ENCODE measurements at regions not wholly inside any gene's neighbourhood (a gene's known extent, or its start where the extent isn't known, plus 50 kb on each side); places are given as distances from the start of the nearest gene placed in this dataset.

DNA sequence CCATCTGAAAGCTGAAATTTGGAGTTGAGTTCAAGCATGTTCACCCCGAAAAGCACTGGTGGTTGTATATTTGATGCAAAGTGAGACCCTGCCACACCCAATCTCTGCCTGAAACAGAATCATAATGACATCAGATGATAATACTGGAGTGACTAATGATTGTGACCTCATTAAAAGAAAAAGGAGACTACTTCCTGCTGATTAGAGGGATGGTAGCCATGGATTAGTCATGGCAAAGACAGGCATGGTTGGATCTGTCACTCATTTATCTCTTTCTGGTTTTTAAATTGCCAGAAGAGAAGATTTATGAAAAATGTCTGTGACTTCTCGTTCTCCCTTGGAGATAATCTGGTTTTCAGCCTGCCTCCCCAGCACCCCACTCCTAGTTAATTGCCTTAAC, 101.2 kb downstream of the BAMBI start:
- intact Hi-C loops (cut with micrococcal nuclease), result no loop called here
- peak; percentile 27 to 57 (median 40) for DNase-seq (ENCODE audit: extremely low read depth in 1 of 4, low spot score in 3 of 4)
- Histone ChIP-seq H3K4me2 (ENCODE audit: insufficient read depth, low read length) (no peak overlapping the region), H3K27ac (ENCODE audit: extremely low read depth, low read depth, low read length) (no peak overlapping the region), H3K36me3 (ENCODE audit: control insufficient read depth, insufficient read depth, low read length) (no peaks in the 10 kb centered on the region), H3K27me3 (ENCODE audit: control insufficient read depth in 2 of 2, insufficient read depth in 2 of 2, low read length in 2 of 2) (no peaks in the 10 kb centered on the region), H3K79me2 (ENCODE audit: control insufficient read depth, insufficient read depth, low read length) (no peaks in the 10 kb centered on the region), H3K9me3 (replicated peaks; ENCODE audit: control insufficient read depth, insufficient read depth, low read depth, low read length) (no peaks in the 10 kb centered on the region), H3K4me3 (no peak overlapping the region), H4K20me1 (replicated peaks; ENCODE audit: control insufficient read depth, insufficient read depth, low read length) (no peaks in the 10 kb centered on the region), H3K4me1 (replicated peaks in 1 of 2; ENCODE audit: control insufficient read depth in 2 of 2, insufficient read depth in 2 of 2, low read length in 2 of 2) (peaks cover 0 to 16% of the 10 kb centered on the region in 2 experiments; a peak in 2 of 5 replicates), H3K9me1 (ENCODE audit: control insufficient read depth, insufficient read depth, low read length) (no peaks in the 10 kb centered on the region), H3K9ac (ENCODE audit: insufficient read depth in 1 of 2, low read depth in 2 of 2, low read length in 2 of 2) (no peak overlapping the region), H2AFZ (ENCODE audit: low read depth, low read length) (no peak overlapping the region)
- in situ Hi-C loops (cut with MboI), result no loop called here
- no TSS peak for BruUV-seq (replicated peaks)
- CTCF ChIA-PET (ENCODE audit: low intra/inter-chr PET ratio), result no interaction called here
- WGBS (ENCODE audit: insufficient coverage, low coverage, missing lambda C conversion rate), result 5% methylated on average over 2 of the region's 2 CpGs
- POLR2A ChIA-PET, result no interaction called here
- ATAC-seq, result peak; percentile 47; the same call in 1 of the 3 replicates
- FAIRE-seq, result no peak
- TF ChIP-seq JUN (IDR thresholded peaks at IDR 0.05; ENCODE audit: borderline replicate concordance, low read depth, low read length) (peak; percentile 88), JUN (CRISPR knock-in tag; IDR thresholded peaks at IDR 0.05; ENCODE audit: borderline replicate concordance) (no peak), MYNN (IDR thresholded peaks at IDR 0.05) (0 out of 2 replicates have a peak, but pooled peaks have one; percentile 16), MYNN (CRISPR knock-in tag; IDR thresholded peaks at IDR 0.05) (no peak), ATF7 (IDR thresholded peaks at IDR 0.05) (peak; percentile 84), NFE2 (IDR thresholded peaks at IDR 0.05; ENCODE audit: low read depth) (peak; percentile 33; the same call in 1 of the 2 replicates), CREM (IDR thresholded peaks at IDR 0.05; ENCODE audit: low read depth) (peak; percentile 92), ARID1B (IDR thresholded peaks at IDR 0.05) (peak; percentile 68), GABPA (tag; conservative IDR thresholded peaks at IDR 0.05; ENCODE audit: low read depth) (peak; percentile 70), FOSL1 (tag; conservative IDR thresholded peaks at IDR 0.05) (peak; percentile 95), NCOA1 (IDR thresholded peaks at IDR 0.05; ENCODE audit: low read depth) (peak; percentile 66; the same call in 1 of the 2 replicates), ZBTB12 (CRISPR knock-in tag; IDR thresholded peaks at IDR 0.05) (0 out of 2 replicates have a peak, but pooled peaks have one; percentile 27), TEAD4 (IDR thresholded peaks at IDR 0.05; ENCODE audit: low read length) (peak; percentile 46; the same call in 1 of the 2 replicates), TEAD4 (CRISPR knock-in tag; IDR thresholded peaks at IDR 0.05; ENCODE audit: borderline replicate concordance) (no peak), EP300 (IDR thresholded peaks at IDR 0.05; ENCODE audit: low read length) (peak; percentile 45; the same call in 1 of the 2 replicates), SOX6 (IDR thresholded peaks at IDR 0.05) (0 out of 2 replicates have a peak, but pooled peaks have one; percentile 7), TARDBP (IDR thresholded peaks at IDR 0.05) (peak; percentile 31; the same call in 1 of the 2 replicates), ZNF589 (CRISPR knock-in tag; IDR thresholded peaks at IDR 0.05; ENCODE audit: low read depth) (no peak), NFIX (CRISPR knock-in tag; IDR thresholded peaks at IDR 0.05; ENCODE audit: low read depth) (no peak), FOS (IDR thresholded peaks at IDR 0.05; ENCODE audit: extremely low read depth, insufficient read length) (peak; percentile 3)
- TF ChIP-seq, protein P1, sequence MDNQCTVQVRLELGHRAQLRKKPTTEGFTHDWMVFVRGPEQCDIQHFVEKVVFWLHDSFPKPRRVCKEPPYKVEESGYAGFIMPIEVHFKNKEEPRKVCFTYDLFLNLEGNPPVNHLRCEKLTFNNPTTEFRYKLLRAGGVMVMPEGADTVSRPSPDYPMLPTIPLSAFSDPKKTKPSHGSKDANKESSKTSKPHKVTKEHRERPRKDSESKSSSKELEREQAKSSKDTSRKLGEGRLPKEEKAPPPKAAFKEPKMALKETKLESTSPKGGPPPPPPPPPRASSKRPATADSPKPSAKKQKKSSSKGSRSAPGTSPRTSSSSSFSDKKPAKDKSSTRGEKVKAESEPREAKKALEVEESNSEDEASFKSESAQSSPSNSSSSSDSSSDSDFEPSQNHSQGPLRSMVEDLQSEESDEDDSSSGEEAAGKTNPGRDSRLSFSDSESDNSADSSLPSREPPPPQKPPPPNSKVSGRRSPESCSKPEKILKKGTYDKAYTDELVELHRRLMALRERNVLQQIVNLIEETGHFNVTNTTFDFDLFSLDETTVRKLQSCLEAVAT (IDR thresholded peaks at IDR 0.05), result no peak
- TF ChIP-seq, protein P2, sequence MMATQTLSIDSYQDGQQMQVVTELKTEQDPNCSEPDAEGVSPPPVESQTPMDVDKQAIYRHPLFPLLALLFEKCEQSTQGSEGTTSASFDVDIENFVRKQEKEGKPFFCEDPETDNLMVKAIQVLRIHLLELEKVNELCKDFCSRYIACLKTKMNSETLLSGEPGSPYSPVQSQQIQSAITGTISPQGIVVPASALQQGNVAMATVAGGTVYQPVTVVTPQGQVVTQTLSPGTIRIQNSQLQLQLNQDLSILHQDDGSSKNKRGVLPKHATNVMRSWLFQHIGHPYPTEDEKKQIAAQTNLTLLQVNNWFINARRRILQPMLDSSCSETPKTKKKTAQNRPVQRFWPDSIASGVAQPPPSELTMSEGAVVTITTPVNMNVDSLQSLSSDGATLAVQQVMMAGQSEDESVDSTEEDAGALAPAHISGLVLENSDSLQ (IDR thresholded peaks at IDR 0.05), result peak; percentile 92
- TF ChIP-seq, protein P3, sequence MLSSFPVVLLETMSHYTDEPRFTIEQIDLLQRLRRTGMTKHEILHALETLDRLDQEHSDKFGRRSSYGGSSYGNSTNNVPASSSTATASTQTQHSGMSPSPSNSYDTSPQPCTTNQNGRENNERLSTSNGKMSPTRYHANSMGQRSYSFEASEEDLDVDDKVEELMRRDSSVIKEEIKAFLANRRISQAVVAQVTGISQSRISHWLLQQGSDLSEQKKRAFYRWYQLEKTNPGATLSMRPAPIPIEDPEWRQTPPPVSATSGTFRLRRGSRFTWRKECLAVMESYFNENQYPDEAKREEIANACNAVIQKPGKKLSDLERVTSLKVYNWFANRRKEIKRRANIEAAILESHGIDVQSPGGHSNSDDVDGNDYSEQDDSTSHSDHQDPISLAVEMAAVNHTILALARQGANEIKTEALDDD (IDR thresholded peaks at IDR 0.05), result peak; percentile 94
